ENCODE measurements at regions not wholly inside any gene's neighbourhood (a gene's known extent, or its start where the extent isn't known, plus 50 kb on each side); places are given as distances from the start of the nearest gene placed in this dataset.

DNA sequence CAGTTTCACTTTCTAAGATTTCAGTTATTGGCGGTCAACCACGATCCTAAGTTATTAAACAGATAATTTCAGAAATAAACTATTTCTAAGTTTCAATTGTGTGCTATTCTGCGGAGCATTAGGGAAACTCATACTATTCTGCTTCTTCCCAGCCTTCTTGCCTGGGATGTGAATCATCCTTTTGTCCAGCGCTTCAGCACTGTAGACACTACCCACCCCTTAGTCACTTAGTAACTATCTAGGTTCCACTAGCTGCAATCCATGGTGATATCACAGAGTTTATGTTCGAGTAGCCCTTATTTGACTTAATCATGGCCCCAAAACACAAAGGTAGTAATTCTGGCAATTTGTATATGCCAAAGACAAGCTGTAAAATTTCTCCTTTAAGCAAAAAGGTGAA lies 279.9 kb upstream of the ADAMTS5 start:
- ATAC-seq (ENCODE audit: low FRiP score) = no peak
- 84 to 91% methylated on average over 5 of the region's 5 CpGs for WGBS, 2 donors

DNA sequence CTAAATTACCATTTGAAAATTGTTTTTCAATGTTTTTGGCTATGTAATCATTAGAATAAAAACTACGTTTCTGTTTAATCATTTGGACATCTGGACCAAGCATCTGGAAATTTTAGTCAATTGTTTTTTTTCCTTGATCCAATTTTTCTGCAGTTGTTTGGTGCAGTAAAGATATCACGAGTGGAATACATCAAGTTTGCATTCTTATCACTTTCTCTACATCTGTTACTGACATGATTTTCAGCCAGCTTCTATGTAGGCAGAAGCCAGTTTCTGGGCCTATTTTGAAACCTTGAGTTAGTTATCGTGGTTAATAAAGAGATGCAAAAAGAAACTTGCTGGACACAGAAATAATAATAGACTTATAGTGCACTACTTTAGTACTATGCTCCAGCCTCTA lies 277.9 kb upstream of the ADAMTS5 start:
- no peaks in the 10 kb centered on the region for H3K4me1 ChIP-seq (ENCODE audit: control insufficient read depth in 1 of 2, insufficient read depth in 2 of 2, low read length in 2 of 2)
- H3K4me3 ChIP-seq (ENCODE audit: low read length in 2 of 2) = no peak overlapping the region
- no peaks in the 10 kb centered on the region for H3K9me3 ChIP-seq (ENCODE audit: control insufficient read depth, low read length)
- DNase-seq (no peak), ATAC-seq (ENCODE audit: low FRiP score) (no peak)
- H3K27ac ChIP-seq (ENCODE audit: low read depth in 1 of 2, low read length in 2 of 2) = no peak overlapping the region
- H3K36me3 ChIP-seq (ENCODE audit: control insufficient read depth in 1 of 2, insufficient read depth in 2 of 2, low read length in 1 of 2) = no peaks in the 10 kb centered on the region
- H3K27me3 ChIP-seq (ENCODE audit: control insufficient read depth in 1 of 2, insufficient read depth in 2 of 2, low read length in 1 of 2) = no peaks in the 10 kb centered on the region
- intact Hi-C loops (cut with DNase I) = no loop called here
- 60% methylated on average over 3 of the region's 3 CpGs for WGBS, 2 donors

More for the DNA sequence above, 279.9 kb upstream of the ADAMTS5 start:
- Histone ChIP-seq H3K27ac (ENCODE audit: low read depth in 1 of 2, low read length in 2 of 2) (no peak overlapping the region), H3K36me3 (ENCODE audit: control insufficient read depth in 1 of 2, insufficient read depth in 2 of 2, low read length in 1 of 2) (no peaks in the 10 kb centered on the region), H3K4me3 (ENCODE audit: low read length in 2 of 2) (no peak overlapping the region), H3K9me3 (ENCODE audit: control insufficient read depth, low read length) (no peaks in the 10 kb centered on the region), H3K27me3 (ENCODE audit: control insufficient read depth in 1 of 2, insufficient read depth in 2 of 2, low read length in 1 of 2) (no peaks in the 10 kb centered on the region), H3K4me1 (ENCODE audit: control insufficient read depth in 1 of 2, insufficient read depth in 2 of 2, low read length in 2 of 2) (no peaks in the 10 kb centered on the region)
- intact Hi-C loops (cut with DNase I) = no loop called here
- DNase-seq = no peak

DNA sequence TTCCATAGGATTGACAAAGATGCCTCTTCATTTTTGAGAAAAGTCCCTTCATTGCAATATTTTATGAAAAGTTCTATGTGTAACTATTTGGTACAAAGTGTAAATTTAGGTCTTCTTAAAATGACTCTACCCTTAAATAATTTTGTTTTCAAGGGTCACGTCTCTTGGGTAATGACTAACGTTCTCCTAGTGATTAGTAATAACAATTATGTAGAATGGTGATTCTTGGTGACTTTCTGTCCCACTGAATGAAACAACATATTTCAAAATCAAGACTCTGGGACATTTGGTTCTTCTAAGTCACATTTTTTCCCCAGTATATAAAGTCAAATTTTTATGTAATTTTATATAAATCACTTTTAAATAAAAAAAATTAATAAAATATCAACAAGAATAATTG lies 277.5 kb upstream of the ADAMTS5 start:
- no peaks in the 10 kb centered on the region for H3K4me1 ChIP-seq (ENCODE audit: control insufficient read depth in 1 of 2, insufficient read depth in 2 of 2, low read length in 2 of 2)
- H3K36me3 ChIP-seq (ENCODE audit: control insufficient read depth in 1 of 2, insufficient read depth in 2 of 2, low read length in 1 of 2) = no peaks in the 10 kb centered on the region
- no peaks in the 10 kb centered on the region for H3K9me3 ChIP-seq (ENCODE audit: control insufficient read depth, low read length)
- DNase-seq (no peak), ATAC-seq (ENCODE audit: low FRiP score) (no peak)
- no peaks in the 10 kb centered on the region for H3K27me3 ChIP-seq (ENCODE audit: control insufficient read depth in 1 of 2, insufficient read depth in 2 of 2, low read length in 1 of 2)
- H3K27ac ChIP-seq (ENCODE audit: low read depth in 1 of 2, low read length in 2 of 2) = no peak overlapping the region
- H3K4me3 ChIP-seq (ENCODE audit: low read length in 2 of 2) = no peak overlapping the region
- intact Hi-C loops (cut with DNase I) = no loop called here
- 23 to 47% methylated on average over 2 of the region's 2 CpGs for WGBS, 2 donors

DNA sequence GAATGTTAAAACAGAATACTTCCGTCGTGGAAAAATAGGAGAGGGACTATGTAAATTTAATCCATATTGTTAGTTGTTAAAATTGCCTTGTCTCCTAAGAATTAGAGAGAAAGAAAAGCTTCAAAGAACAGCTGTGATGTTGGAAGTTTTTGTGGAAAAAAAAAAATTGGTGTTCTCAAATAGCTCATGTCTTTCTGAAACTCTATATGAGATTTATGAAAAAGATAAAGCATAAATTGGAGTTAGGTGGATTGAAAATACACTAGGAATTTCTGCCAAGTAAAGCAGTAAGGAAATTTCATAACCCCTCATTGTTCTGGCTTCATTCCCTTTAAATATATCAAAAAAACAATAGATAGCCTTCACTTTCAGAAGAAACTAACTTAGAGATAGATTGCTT lies 274.0 kb upstream of the ADAMTS5 start:
- Histone ChIP-seq H3K9me3 (ENCODE audit: control insufficient read depth, low read length) (no peaks in the 10 kb centered on the region), H3K36me3 (ENCODE audit: control insufficient read depth in 1 of 2, insufficient read depth in 2 of 2, low read length in 1 of 2) (no peaks in the 10 kb centered on the region), H3K4me1 (ENCODE audit: control insufficient read depth in 1 of 2, insufficient read depth in 2 of 2, low read length in 2 of 2) (no peaks in the 10 kb centered on the region), H3K27me3 (ENCODE audit: control insufficient read depth in 1 of 2, insufficient read depth in 2 of 2, low read length in 1 of 2) (no peaks in the 10 kb centered on the region), H3K27ac (ENCODE audit: low read depth in 1 of 2, low read length in 2 of 2) (no peak overlapping the region), H3K4me3 (ENCODE audit: low read length in 2 of 2) (no peak overlapping the region)
- WGBS, 2 donors = 36 to 39% methylated on average over 2 of the region's 2 CpGs
- no peak for ATAC-seq (ENCODE audit: low FRiP score)
- no peak for DNase-seq
- intact Hi-C loops (cut with DNase I) = no loop called here

DNA sequence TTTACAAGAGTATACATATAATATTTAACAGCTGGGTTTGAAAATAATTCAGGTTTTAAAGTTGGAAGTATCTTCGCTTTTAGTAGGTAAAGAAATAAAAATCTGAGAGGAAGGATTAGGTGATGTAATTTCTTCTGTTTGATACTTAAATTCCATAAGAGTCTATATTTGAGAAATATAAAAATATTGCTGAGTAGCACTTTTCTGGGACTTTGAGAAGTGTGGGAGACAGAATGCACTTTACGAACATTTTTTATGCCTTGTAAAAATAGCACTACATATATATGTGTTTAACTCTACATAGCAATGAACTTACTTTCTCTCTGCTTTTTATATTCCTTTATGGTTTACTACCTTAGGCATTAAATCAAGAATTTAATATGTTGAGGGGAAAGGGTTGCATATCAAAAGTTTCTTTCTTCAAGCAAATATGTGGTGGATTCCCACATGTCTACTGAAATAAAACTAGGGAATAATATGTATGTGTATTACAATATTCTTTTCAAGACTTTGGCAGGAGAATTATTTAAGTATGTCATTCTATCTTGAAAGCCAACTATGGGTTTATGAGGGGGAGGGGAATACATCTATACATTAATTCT lies 266.7 kb upstream of the ADAMTS5 start:
- ATAC-seq (ENCODE audit: low FRiP score) (no peak), DNase-seq (no peak)
- WGBS, 2 donors = 65 to 88% methylated on average over 2 of the region's 2 CpGs
- Histone ChIP-seq H3K27me3 (ENCODE audit: control insufficient read depth in 1 of 2, insufficient read depth in 2 of 2, low read length in 1 of 2) (no peaks in the 10 kb centered on the region), H3K4me3 (ENCODE audit: low read length in 2 of 2) (no peak overlapping the region), H3K27ac (ENCODE audit: low read depth in 1 of 2, low read length in 2 of 2) (no peak overlapping the region), H3K4me1 (ENCODE audit: control insufficient read depth in 1 of 2, insufficient read depth in 2 of 2, low read length in 2 of 2) (no peaks in the 10 kb centered on the region), H3K9me3 (ENCODE audit: control insufficient read depth, low read length) (no peaks in the 10 kb centered on the region), H3K36me3 (ENCODE audit: control insufficient read depth in 1 of 2, insufficient read depth in 2 of 2, low read length in 1 of 2) (no peaks in the 10 kb centered on the region)
- intact Hi-C loops (cut with DNase I) = no loop called here

DNA sequence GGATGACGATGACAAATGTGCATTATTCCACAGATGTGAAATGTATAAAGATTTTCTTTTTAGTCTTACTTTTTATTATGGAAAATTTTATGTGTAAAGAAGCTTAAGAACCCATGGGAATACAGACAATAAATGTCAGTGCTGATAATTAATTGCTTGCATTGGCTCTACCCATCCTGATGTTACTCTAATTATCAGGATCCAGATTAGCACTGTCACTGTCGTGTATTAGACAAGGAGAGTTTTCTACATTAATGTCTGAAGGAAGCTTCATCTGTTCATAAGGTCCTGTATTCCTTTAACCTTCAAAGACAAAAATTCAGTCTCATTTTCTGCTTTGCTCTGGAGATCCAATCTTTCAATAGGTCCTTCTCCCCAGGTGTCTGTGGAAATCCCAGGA lies 259.1 kb upstream of the ADAMTS5 start:
- no peak overlapping the region for H3K4me3 ChIP-seq (ENCODE audit: low read length in 2 of 2)
- 96 to 99% methylated on average over 2 of the region's 2 CpGs for WGBS, 2 donors
- no peaks in the 10 kb centered on the region for H3K36me3 ChIP-seq (ENCODE audit: control insufficient read depth in 1 of 2, insufficient read depth in 2 of 2, low read length in 1 of 2)
- H3K27me3 ChIP-seq (ENCODE audit: control insufficient read depth in 1 of 2, insufficient read depth in 2 of 2, low read length in 1 of 2) = no peaks in the 10 kb centered on the region
- ATAC-seq (ENCODE audit: low FRiP score) (no peak), DNase-seq (no peak)
- intact Hi-C loops (cut with DNase I) = no loop called here
- no peak overlapping the region for H3K27ac ChIP-seq (ENCODE audit: low read depth in 1 of 2, low read length in 2 of 2)
- no peaks in the 10 kb centered on the region for H3K9me3 ChIP-seq (ENCODE audit: control insufficient read depth, low read length)
- H3K4me1 ChIP-seq (ENCODE audit: control insufficient read depth in 1 of 2, insufficient read depth in 2 of 2, low read length in 2 of 2) = no peaks in the 10 kb centered on the region

DNA sequence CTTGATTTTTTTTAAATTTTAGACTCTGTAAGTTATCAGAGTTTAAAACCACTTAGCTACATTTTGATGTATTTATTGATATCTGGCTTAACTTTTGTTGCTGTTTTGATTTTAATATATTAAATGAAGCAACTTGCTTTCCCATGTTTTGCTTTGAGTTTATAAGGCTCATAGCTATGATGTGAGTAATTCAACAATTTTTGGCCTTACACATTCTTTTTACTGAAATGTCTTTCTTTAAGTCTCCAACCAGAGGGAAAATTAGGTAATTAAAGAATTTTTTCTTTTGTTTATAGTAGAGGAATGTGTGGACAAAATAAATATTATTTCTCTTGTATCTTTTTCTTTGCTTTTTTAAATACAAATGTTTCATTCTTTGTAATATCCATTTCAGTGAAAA lies 258.3 kb upstream of the ADAMTS5 start:
- no peaks in the 10 kb centered on the region for H3K4me1 ChIP-seq (ENCODE audit: control insufficient read depth in 1 of 2, insufficient read depth in 2 of 2, low read length in 2 of 2)
- H3K4me3 ChIP-seq (ENCODE audit: low read length in 2 of 2) = no peak overlapping the region
- H3K27ac ChIP-seq (ENCODE audit: low read depth in 1 of 2, low read length in 2 of 2) = no peak overlapping the region
- intact Hi-C loops (cut with DNase I) = no loop called here
- ATAC-seq (ENCODE audit: low FRiP score) = no peak
- H3K36me3 ChIP-seq (ENCODE audit: control insufficient read depth in 1 of 2, insufficient read depth in 2 of 2, low read length in 1 of 2) = no peaks in the 10 kb centered on the region
- no peak for DNase-seq
- H3K9me3 ChIP-seq (ENCODE audit: control insufficient read depth, low read length) = no peaks in the 10 kb centered on the region
- H3K27me3 ChIP-seq (ENCODE audit: control insufficient read depth in 1 of 2, insufficient read depth in 2 of 2, low read length in 1 of 2) = no peaks in the 10 kb centered on the region

DNA sequence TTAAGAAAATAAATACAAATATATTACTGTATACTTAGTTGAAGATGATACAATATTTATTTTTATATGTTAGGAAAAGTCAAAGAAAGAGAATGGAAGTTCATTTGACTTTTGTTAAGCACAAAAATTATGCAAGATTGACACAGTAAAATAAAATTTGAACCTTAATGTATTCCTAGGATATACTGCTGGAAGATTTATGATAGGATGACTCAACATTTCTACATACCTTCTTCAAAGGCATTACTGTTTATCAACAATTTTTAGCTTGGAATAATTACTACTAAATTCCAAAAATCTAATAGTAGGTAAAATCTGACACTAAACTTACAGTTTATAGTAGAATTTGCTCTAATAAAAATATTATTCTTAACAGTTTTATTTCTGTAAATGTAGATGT lies 257.3 kb upstream of the ADAMTS5 start:
- intact Hi-C loops (cut with DNase I) = no loop called here
- Histone ChIP-seq H3K27ac (ENCODE audit: low read depth in 1 of 2, low read length in 2 of 2) (no peak overlapping the region), H3K27me3 (ENCODE audit: control insufficient read depth in 1 of 2, insufficient read depth in 2 of 2, low read length in 1 of 2) (no peaks in the 10 kb centered on the region), H3K4me1 (ENCODE audit: control insufficient read depth in 1 of 2, insufficient read depth in 2 of 2, low read length in 2 of 2) (no peaks in the 10 kb centered on the region), H3K36me3 (ENCODE audit: control insufficient read depth in 1 of 2, insufficient read depth in 2 of 2, low read length in 1 of 2) (no peaks in the 10 kb centered on the region), H3K9me3 (ENCODE audit: control insufficient read depth, low read length) (no peaks in the 10 kb centered on the region), H3K4me3 (ENCODE audit: low read length in 2 of 2) (no peak overlapping the region)
- no peak for DNase-seq
- ATAC-seq (ENCODE audit: low FRiP score) = no peak

DNA sequence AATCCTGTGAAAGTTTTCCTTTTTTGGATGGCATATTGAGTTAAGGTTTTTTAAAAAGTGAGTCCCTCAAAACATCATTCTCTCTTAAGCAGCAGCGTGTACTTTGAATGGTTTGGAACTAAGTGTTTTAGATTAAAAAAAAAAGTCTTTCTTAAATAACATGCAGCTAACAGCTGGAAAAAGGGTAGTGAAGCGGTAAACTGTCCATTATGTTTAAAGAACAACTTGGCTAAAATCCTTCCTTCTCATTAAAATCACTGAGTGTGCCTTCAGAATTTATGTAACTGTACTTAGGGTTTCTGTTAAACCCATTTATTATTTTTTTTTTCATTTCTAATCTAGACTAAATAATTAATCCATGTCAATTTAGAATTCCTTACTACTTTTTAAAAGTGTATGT lies 254.2 kb upstream of the ADAMTS5 start:
- intact Hi-C loops (cut with DNase I) = no loop called here
- WGBS, 2 donors = 60 to 65% methylated on average over 2 of the region's 2 CpGs
- ATAC-seq (ENCODE audit: low FRiP score) = no peak

More for the DNA sequence above, 254.2 kb upstream of the ADAMTS5 start:
- no peaks in the 10 kb centered on the region for H3K4me1 ChIP-seq (ENCODE audit: control insufficient read depth in 1 of 2, insufficient read depth in 2 of 2, low read length in 2 of 2)
- H3K4me3 ChIP-seq (ENCODE audit: low read length in 2 of 2) = no peak overlapping the region
- H3K27me3 ChIP-seq (ENCODE audit: control insufficient read depth in 1 of 2, insufficient read depth in 2 of 2, low read length in 1 of 2) = no peaks in the 10 kb centered on the region
- no peak for DNase-seq
- no peaks in the 10 kb centered on the region for H3K36me3 ChIP-seq (ENCODE audit: control insufficient read depth in 1 of 2, insufficient read depth in 2 of 2, low read length in 1 of 2)
- H3K27ac ChIP-seq (ENCODE audit: low read depth in 1 of 2, low read length in 2 of 2) = no peak overlapping the region
- H3K9me3 ChIP-seq (ENCODE audit: control insufficient read depth, low read length) = no peaks in the 10 kb centered on the region
